Esophagus muscularis mucosa (tissue), 4 donors: ENCODE measurements at regions not wholly inside any gene's neighbourhood (a gene's known extent, or its start where the extent isn't known, plus 50 kb on each side); places are given as distances from the start of the nearest gene placed in this dataset.

ENCODE experiments used
- DNase-seq: peaks from one replicate; pipeline ENCODE4 v3.0.0-alpha.2; 2017; ENCODE audit errors: extremely low spot score
- H3K27ac ChIP-seq, 4 donors: fragments of 200-600 bp; sonication (generic); replicated peaks in 1 of 4; 1 replicate in 3 of 4; 2 replicates in 1 of 4; pipeline ENCODE4 v1.5.1; 2016 to 2019; ENCODE audit warnings: mild to moderate bottlenecking in 1 of 4
- H3K27me3 ChIP-seq, 4 donors: fragments of 200-600 bp; sonication (generic); one replicate each; pipeline versions ENCODE4 v1.5.1 to v1.6.0; 2016 to 2019
- H3K36me3 ChIP-seq, 4 donors: fragments of 200-600 bp; sonication (generic); one replicate each; pipeline ENCODE4 v1.5.1; 2016 to 2019
- H3K4me1 ChIP-seq, 4 donors: fragments of 200-600 bp; sonication (generic); one replicate each; pipeline ENCODE4 v1.5.1; 2016 to 2019
- H3K4me3 ChIP-seq, 4 donors: fragments of 200-600 bp; sonication (generic); 1 replicate in 2 of 4; 2 replicates in 2 of 4; pipeline ENCODE4 v1.5.1; 2016 to 2019; ENCODE audit warnings: mild to moderate bottlenecking in 4 of 4, moderate library complexity in 1 of 4
- H3K9me3 ChIP-seq, 4 donors: fragments of 200-600 bp; sonication (generic); 1 replicate in 3 of 4; 2 replicates in 1 of 4; pipeline ENCODE4 v1.5.1; 2016 to 2019
- CTCF ChIP-seq, 3 experiments: fragments of 200-600 bp in 2 of 3; fragments of 450-650 bp in 1 of 3; sonication (generic) in 2 of 3; IDR thresholded peaks; one replicate each; pipeline ENCODE4 v1.5.1; 2017 to 2019; ENCODE audit warnings: antibody characterized with exemption in 3 of 3, mild to moderate bottlenecking in 2 of 3, moderate library complexity in 1 of 3
- EP300 ChIP-seq: sonication (generic); formaldehyde crosslinking; IDR thresholded peaks from one replicate; pipeline ENCODE4 v1.6.1; 2017; ENCODE audit warnings: antibody characterized with exemption
- POLR2A ChIP-seq: fragments of 450-650 bp; IDR thresholded peaks from one replicate; pipeline ENCODE4 v1.6.1; 2017; ENCODE audit warnings: antibody characterized with exemption, moderate library complexity, mild to moderate bottlenecking, low read depth
- POLR2AphosphoS5 ChIP-seq, 2 donors: sonication (generic); formaldehyde crosslinking; IDR thresholded peaks; one replicate each; pipeline ENCODE4 v1.6.1; 2017; ENCODE audit warnings: antibody characterized with exemption in 2 of 2
- WGBS: methylation state at CpG from one replicate; pipeline ENCODE4 v1.1.5; 2018; 5-methylcytosine and 5-hydroxymethylcytosine counted together
- intact Hi-C: fragments of 100-400 bp; cut with DNase I; formaldehyde crosslinking; loops from one replicate; pipeline ENCODE4 v1.15.1; 2023

- Histone ChIP-seq H3K36me3 (no peaks in the 10 kb centered on the region), H3K27ac (no peak overlapping the region), H3K9me3 (no peaks in the 10 kb centered on the region), H3K4me3 (no peak overlapping the region), H3K4me1 (peaks cover 9 to 22% (median 17%) of the 10 kb centered on the region in 4 donors), H3K27me3 (no peaks in the 10 kb centered on the region)
- DNase-seq, result no peak
- 96% methylated on average over 2 of the region's 2 CpGs for WGBS
- intact Hi-C loops, result no loop called here
- TF ChIP-seq POLR2A (no peak), EP300 (no peak), POLR2AphosphoS5 (IDR thresholded peaks at IDR 0.05) (no peak), CTCF (IDR thresholded peaks at IDR 0.05) (no peak)
Measured at GRCh38 chr4:140293979-140294378, 79.5 kb upstream of the SCOC start.

GRCh38 chr4:140291259-140291658 lies 82.2 kb upstream of the SCOC start:
- Histone ChIP-seq H3K27ac (no peak overlapping the region), H3K36me3 (no peaks in the 10 kb centered on the region), H3K9me3 (no peaks in the 10 kb centered on the region), H3K4me3 (no peak overlapping the region), H3K4me1 (peaks cover 0 to 11% (median 6%) of the 10 kb centered on the region in 4 donors), H3K27me3 (no peaks in the 10 kb centered on the region)
- intact Hi-C loops, result no loop called here
- no peak for DNase-seq
- WGBS, result 93% methylated on average over 4 of the region's 4 CpGs
- no peak for TF ChIP-seq CTCF (IDR thresholded peaks at IDR 0.05)
- TF ChIP-seq POLR2A, result no peak
- no peak for TF ChIP-seq POLR2AphosphoS5 (IDR thresholded peaks at IDR 0.05)
- TF ChIP-seq EP300, result no peak

GRCh38 chr4:140289486-140289885 lies 84.0 kb upstream of the SCOC start:
- intact Hi-C loops, result no loop called here
- 79% methylated on average over 2 of the region's 2 CpGs for WGBS
- Histone ChIP-seq H3K4me3 (no peak overlapping the region), H3K27me3 (no peaks in the 10 kb centered on the region), H3K4me1 (no peaks in the 10 kb centered on the region), H3K36me3 (no peaks in the 10 kb centered on the region), H3K27ac (no peak overlapping the region), H3K9me3 (no peaks in the 10 kb centered on the region)
- no peak for TF ChIP-seq POLR2AphosphoS5 (IDR thresholded peaks at IDR 0.05)
- TF ChIP-seq EP300, result no peak
- no peak for TF ChIP-seq CTCF (IDR thresholded peaks at IDR 0.05)
- TF ChIP-seq POLR2A, result no peak
- DNase-seq, result no peak

GRCh38 chr4:140286456-140286855 lies 87.0 kb upstream of the SCOC start:
- 82% methylated on average over 13 of the region's 18 CpGs for WGBS
- no peaks in the 10 kb centered on the region for H3K36me3 ChIP-seq
- TF ChIP-seq EP300, result no peak
- TF ChIP-seq POLR2AphosphoS5 (IDR thresholded peaks at IDR 0.05), result no peak
- no peak for TF ChIP-seq CTCF (IDR thresholded peaks at IDR 0.05)
- TF ChIP-seq POLR2A, result no peak
- no peak overlapping the region for H3K27ac ChIP-seq
- DNase-seq, result no peak
- intact Hi-C loops, result no loop called here
- no peaks in the 10 kb centered on the region for H3K9me3 ChIP-seq
- H3K4me3 ChIP-seq, result no peak overlapping the region
- peaks cover 0 to 3% (median 0%) of the 10 kb centered on the region in 4 donors for H3K27me3 ChIP-seq
- no peaks in the 10 kb centered on the region for H3K4me1 ChIP-seq

GRCh38 chr4:140284456-140284855 lies 89.0 kb upstream of the SCOC start:
- Histone ChIP-seq H3K27me3 (peaks cover 0 to 3% (median 0%) of the 10 kb centered on the region in 4 donors), H3K9me3 (no peaks in the 10 kb centered on the region), H3K4me1 (no peaks in the 10 kb centered on the region), H3K36me3 (no peaks in the 10 kb centered on the region), H3K27ac (no peak overlapping the region), H3K4me3 (no peak overlapping the region)
- intact Hi-C loops, result no loop called here
- DNase-seq, result no peak
- TF ChIP-seq POLR2A (no peak), EP300 (no peak), CTCF (IDR thresholded peaks at IDR 0.05) (no peak), POLR2AphosphoS5 (IDR thresholded peaks at IDR 0.05) (no peak)
- WGBS, result 95% methylated on average over 2 of the region's 2 CpGs
